T-helper 2 cell treated with Interferon-gamma antibody and Interleukin-4, amounts not matched to agents 100 ng/mL and 5 ng/mL, for 36 hours (primary cell): ENCODE measurements at regions not wholly inside any gene's neighbourhood (a gene's known extent, or its start where the extent isn't known, plus 50 kb on each side); places are given as distances from the start of the nearest gene placed in this dataset.
"Not testable (repeated sequence)": the region's sequence is repeated elsewhere in the genome, so short reads cannot be mapped to it uniquely, and the experiment has no call there.

ENCODE experiments used
- intact Hi-C: fragments of 100-400 bp; cut with micrococcal nuclease; formaldehyde crosslinking; loops from one replicate; pipeline ENCODE4 v1.15.1; 2023

GRCh38 chr7:145478541-145478940, 638.1 kb upstream of the CNTNAP2 start:
- intact Hi-C loops = no loop called here

GRCh38 chr7:145474009-145474686, 638.3 kb upstream of the TPK1 start:
- intact Hi-C loops = no loop called here

GRCh38 chr7:145471883-145472282, 636.0 kb upstream of the TPK1 start:
- intact Hi-C loops = no loop called here

- intact Hi-C loops = no loop called here
These were observed 628.4 kb upstream of the TPK1 start for GRCh38 chr7:145464287-145464686.

GRCh38 chr7:145462463-145462862, 626.6 kb upstream of the TPK1 start:
- intact Hi-C loops = no loop called here

- intact Hi-C loops = no loop called here
These were observed 599.0 kb upstream of the TPK1 start for GRCh38 chr7:145434811-145435210.

- intact Hi-C loops = no loop called here
These were observed 596.0 kb upstream of the TPK1 start for GRCh38 chr7:145431834-145432233.

GRCh38 chr7:145418481-145418880, 582.6 kb upstream of the TPK1 start:
- intact Hi-C loops = not testable (repeated sequence)

GRCh38 chr7:145411066-145411465, 575.2 kb upstream of the TPK1 start:
- intact Hi-C loops = no loop called here

- intact Hi-C loops = no loop called here
These were observed 562.9 kb upstream of the TPK1 start for GRCh38 chr7:145398758-145399157.

GRCh38 chr7:145394126-145394525, 558.3 kb upstream of the TPK1 start:
- intact Hi-C loops = no loop called here

GRCh38 chr7:145382762-145383161, 546.9 kb upstream of the TPK1 start:
- intact Hi-C loops = loop anchor here (1.0 kb wide), 1 partner anchor 23 kb away; no protein-coding TSS in a partner anchor

GRCh38 chr7:145378197-145378596, 542.3 kb upstream of the TPK1 start:
- intact Hi-C loops = no loop called here

- intact Hi-C loops = no loop called here
These were observed 524.8 kb upstream of the TPK1 start for GRCh38 chr7:145360511-145361100.

- intact Hi-C loops = no loop called here
These were observed 514.5 kb upstream of the TPK1 start for GRCh38 chr7:145350334-145350733.

GRCh38 chr7:145349452-145349851, 513.6 kb upstream of the TPK1 start:
- intact Hi-C loops = not testable (repeated sequence)

- intact Hi-C loops = no loop called here
These were observed 511.4 kb upstream of the TPK1 start for GRCh38 chr7:145347271-145347670.

GRCh38 chr7:145339319-145339718, 503.5 kb upstream of the TPK1 start:
- intact Hi-C loops = no loop called here

- intact Hi-C loops = no loop called here
These were observed 495.7 kb upstream of the TPK1 start for GRCh38 chr7:145331522-145331921.

GRCh38 chr7:145331076-145331475, 495.2 kb upstream of the TPK1 start:
- intact Hi-C loops = no loop called here

GRCh38 chr7:145327646-145328045, 491.8 kb upstream of the TPK1 start:
- intact Hi-C loops = no loop called here

- intact Hi-C loops = no loop called here
These were observed 488.2 kb upstream of the TPK1 start for GRCh38 chr7:145324081-145324480.

- intact Hi-C loops = no loop called here
These were observed 477.7 kb upstream of the TPK1 start for GRCh38 chr7:145313551-145313950.
